IMR-90 (cell line): ENCODE measurements at regions not wholly inside any gene's neighbourhood (a gene's known extent, or its start where the extent isn't known, plus 50 kb on each side); places are given as distances from the start of the nearest gene placed in this dataset.

Source experiments
- ATAC-seq: fragments of 200-7000 bp; cut with Tn5 transposase; 2 replicates; pipeline ENCODE4 v1.9.1; 2020; ENCODE audit warnings: low read depth, mild to moderate bottlenecking, moderate library complexity
- BruUV-seq: library from RNA; stranded (reverse); fragments of 400-500 nt; replicated peaks from 2 replicates; lab custom pipeline; 2021; lab: Mats Ljungman, UMichigan
- CTCF ChIA-PET: fragments of 300-600 bp; formaldehyde crosslinking; extraction: SDS; loops from one replicate; lab custom pipeline; 2021; ENCODE audit warnings: antibody characterized with exemption; lab: Yijun Ruan, JAX
- POLR2A ChIA-PET: fragments of 300-600 bp; sonication (Branson Sonifier 250); formaldehyde crosslinking; loops from one replicate; lab custom pipeline; 2022; ENCODE audit warnings: antibody characterized with exemption; ENCODE audit not compliant: unreplicated experiment; lab: Charles Lee
- DNase-seq: peaks from one replicate; pipeline ENCODE4 v3.0.0; 2013
- H2AFZ ChIP-seq: replicated peaks from 2 replicates; pipeline ENCODE3; 2013; ENCODE audit warnings: low read length, mild to moderate bottlenecking; ENCODE audit not compliant: poor library complexity
- H2AK5ac ChIP-seq: 2 replicates; pipeline ENCODE4 v1.6.1; 2013; ENCODE audit warnings: low read depth, low read length, inconsistent platforms
- H2AK9ac ChIP-seq: replicated peaks from 2 replicates; pipeline ENCODE3; 2013; ENCODE audit warnings: mild to moderate bottlenecking, low read depth, low read length, moderate library complexity; ENCODE audit not compliant: poor library complexity
- H2BK120ac ChIP-seq: 2 replicates; pipeline ENCODE4 v1.6.1; 2013; ENCODE audit warnings: low read depth, low read length, inconsistent platforms
- H2BK15ac ChIP-seq: 3 replicates; pipeline ENCODE4 v1.6.1; 2013; ENCODE audit warnings: low read depth, low read length, inconsistent platforms
- H2BK20ac ChIP-seq: 2 replicates; pipeline ENCODE4 v1.6.1; 2013; ENCODE audit warnings: low read depth, mild to moderate bottlenecking, inconsistent platforms, low read length, moderate library complexity
- H2BK5ac ChIP-seq: 2 replicates; pipeline ENCODE4 v1.6.1; 2013; ENCODE audit warnings: mild to moderate bottlenecking, low read depth, low read length, inconsistent platforms; ENCODE audit not compliant: poor library complexity, severe bottlenecking
- H3K14ac ChIP-seq: replicated peaks from 2 replicates; pipeline ENCODE4 v1.6.1; 2013; ENCODE audit warnings: low read depth, low read length, inconsistent platforms
- H3K18ac ChIP-seq: 2 replicates; pipeline ENCODE4 v1.6.1; 2013; ENCODE audit warnings: low read depth, low read length, control low read depth
- H3K23ac ChIP-seq: 2 replicates; pipeline ENCODE4 v1.6.1; 2013; ENCODE audit warnings: low read depth, low read length, inconsistent platforms
- H3K27ac ChIP-seq: 2 replicates; pipeline ENCODE4 v1.5.1; 2013; ENCODE audit warnings: mild to moderate bottlenecking, control low read depth, low read length; ENCODE audit not compliant: insufficient read depth
- H3K27me3 ChIP-seq: 2 replicates; pipeline ENCODE4 v1.6.1; 2013; ENCODE audit warnings: low read length; ENCODE audit not compliant: control insufficient read depth, insufficient read depth
- H3K36me3 ChIP-seq: 2 replicates; pipeline ENCODE4 v1.6.1; 2013; ENCODE audit warnings: low read length, mixed read lengths; ENCODE audit not compliant: control insufficient read depth, insufficient read depth
- H3K4ac ChIP-seq: 2 replicates; pipeline ENCODE4 v1.6.1; 2013; ENCODE audit warnings: low read depth, low read length, inconsistent platforms
- H3K4me1 ChIP-seq: 2 replicates; pipeline ENCODE4 v1.6.1; 2013; ENCODE audit warnings: low read length, mixed read lengths; ENCODE audit not compliant: control insufficient read depth, insufficient read depth
- H3K4me2 ChIP-seq: 2 replicates; pipeline ENCODE4 v1.6.1; 2013; ENCODE audit warnings: low read depth, mild to moderate bottlenecking, control low read depth, low read length, moderate library complexity
- H3K4me3 ChIP-seq: 2 replicates; pipeline ENCODE4 v1.5.1; 2013; ENCODE audit warnings: low read depth, mild to moderate bottlenecking, control low read depth, low read length, moderate library complexity; ENCODE audit not compliant: insufficient read depth
- H3K56ac ChIP-seq: 2 replicates; pipeline ENCODE4 v1.6.1; 2013; ENCODE audit warnings: low read length, inconsistent platforms; ENCODE audit not compliant: insufficient read depth; ENCODE audit errors: extremely low read depth
- H3K79me1 ChIP-seq, 2 experiments: 2 replicates each; pipeline ENCODE4 v1.6.1; 2013; ENCODE audit warnings: low read length in 2 of 2, inconsistent platforms in 1 of 2, low read depth in 1 of 2
- H3K9ac ChIP-seq: 2 replicates; pipeline ENCODE4 v1.6.1; 2013; ENCODE audit warnings: low read depth, low read length, control low read depth
- H3K9me1 ChIP-seq: 2 replicates; pipeline ENCODE4 v1.6.1; 2013; ENCODE audit warnings: low read length, inconsistent platforms; ENCODE audit not compliant: insufficient read depth
- H3K9me3 ChIP-seq: 2 replicates; pipeline ENCODE4 v1.6.1; 2013; ENCODE audit warnings: low read length; ENCODE audit not compliant: control insufficient read depth, insufficient read depth
- H4K20me1 ChIP-seq: 2 replicates; pipeline ENCODE4 v1.6.1; 2013; ENCODE audit warnings: low read length, inconsistent platforms; ENCODE audit not compliant: insufficient read depth
- H4K5ac ChIP-seq: 2 replicates; pipeline ENCODE4 v1.6.1; 2013; ENCODE audit warnings: mild to moderate bottlenecking, low read depth, low read length, control low read depth
- H4K8ac ChIP-seq, 2 experiments: 2 replicates each; pipeline ENCODE4 v1.6.1; 2013; ENCODE audit warnings: low read depth in 2 of 2, low read length in 2 of 2, control low read depth in 1 of 2, inconsistent platforms in 1 of 2
- H4K91ac ChIP-seq: 2 replicates; pipeline ENCODE4 v1.6.1; 2013; ENCODE audit warnings: low read depth, low read length, inconsistent platforms; ENCODE audit not compliant: insufficient read depth
- BHLHE40 ChIP-seq: fragments of 150-350 bp; IDR thresholded peaks from 2 replicates; pipeline ENCODE4 v1.6.1; 2016; ENCODE audit warnings: mild to moderate bottlenecking, low read depth, low read length
- CEBPB ChIP-seq: IDR thresholded peaks from 2 replicates; pipeline ENCODE4 v1.6.1; 2012; ENCODE audit warnings: low read depth, low read length, improper control_type of control experiment
- CHD1 ChIP-seq: IDR thresholded peaks from 2 replicates; pipeline ENCODE4 v1.6.1; 2012; ENCODE audit warnings: low read depth, low read length, improper control_type of control experiment
- ELK1 ChIP-seq: fragments of 150-350 bp; IDR thresholded peaks from 2 replicates; pipeline ENCODE4 v1.6.1; 2016; ENCODE audit warnings: low read depth, mild to moderate bottlenecking, low read length, moderate library complexity, borderline replicate concordance
- FOS ChIP-seq: fragments of 150-350 bp; IDR thresholded peaks from 2 replicates; pipeline ENCODE4 v1.6.1; 2016; ENCODE audit warnings: low read depth, low read length
- MAFK ChIP-seq: IDR thresholded peaks from 2 replicates; pipeline ENCODE4 v1.6.1; 2012; ENCODE audit warnings: low read depth, low read length, improper control_type of control experiment
- MAZ ChIP-seq: IDR thresholded peaks from 2 replicates; pipeline ENCODE4 v1.6.1; 2012; ENCODE audit warnings: low read depth, mild to moderate bottlenecking, low read length, improper control_type of control experiment, moderate library complexity, borderline replicate concordance
- MXI1 ChIP-seq: IDR thresholded peaks from 2 replicates; pipeline ENCODE4 v1.6.1; 2012; ENCODE audit warnings: low read depth, mild to moderate bottlenecking, low read length, moderate library complexity, borderline replicate concordance
- NFE2L2 ChIP-seq: fragments of 150-350 bp; IDR thresholded peaks from 2 replicates; pipeline ENCODE4 v1.6.1; 2016; ENCODE audit warnings: low read depth, mild to moderate bottlenecking, low read length
- POLR2A ChIP-seq: IDR thresholded peaks from 2 replicates; pipeline ENCODE4 v1.6.1; 2012; ENCODE audit warnings: mild to moderate bottlenecking, low read depth, low read length
- RAD21 ChIP-seq: IDR thresholded peaks from 2 replicates; pipeline ENCODE4 v1.6.1; 2012; ENCODE audit warnings: low read length, improper control_type of control experiment
- RCOR1 ChIP-seq: IDR thresholded peaks from 2 replicates; pipeline ENCODE4 v1.6.1; 2012; ENCODE audit warnings: mild to moderate bottlenecking, low read length, improper control_type of control experiment; ENCODE audit not compliant: insufficient replicate concordance
- RFX5 ChIP-seq: IDR thresholded peaks from 2 replicates; pipeline ENCODE4 v1.8.0; 2012; ENCODE audit warnings: low read depth, mild to moderate bottlenecking, low read length, moderate library complexity
- SMC3 ChIP-seq: fragments of 150-350 bp; IDR thresholded peaks from 2 replicates; pipeline ENCODE4 v1.6.1; 2016; ENCODE audit warnings: low read depth, mild to moderate bottlenecking, antibody characterized with exemption, low read length, moderate library complexity
- WGBS, 2 experiments: methylation state at CpG; one replicate each; pipeline versions ENCODE4 v1.1.5 to v1.1.7; 2013; ENCODE audit warnings: missing lambda C conversion rate in 2 of 2; ENCODE audit not compliant: insufficient read length in 1 of 2; ENCODE audit errors: extremely low coverage in 2 of 2; 5-methylcytosine and 5-hydroxymethylcytosine counted together
- dilution Hi-C: fragments of 300-500 bp; cut with HindIII; formaldehyde crosslinking; loops from one replicate; pipeline ENCODE4 v1.14.3; 2018; ENCODE audit warnings: low sequenced_read_pairs; ENCODE audit not compliant: unreplicated experiment
- in situ Hi-C: fragments of 300-500 bp; cut with MboI; formaldehyde crosslinking; loops from 3 replicates; pipeline ENCODE4 v1.14.3; 2019; ENCODE audit warnings: low sequenced_read_pairs, inconsistent platforms, mixed read lengths
- intact Hi-C: fragments of 100-400 bp; cut with micrococcal nuclease; formaldehyde crosslinking; loops from 2 replicates; pipeline ENCODE4 v1.10.0; 2022
- TF ChIP-seq, protein P1 (sequence below): conservative IDR thresholded peaks from 2 replicates; pipeline ENCODE4 v1.5.1; 2012; ENCODE audit warnings: mild to moderate bottlenecking, low read depth, low read length, improper control_type of control experiment
- TF ChIP-seq, protein P2 (sequence below): fragments of 150-350 bp; IDR thresholded peaks from 2 replicates; pipeline ENCODE4 v1.6.1; 2017; ENCODE audit warnings: mild to moderate bottlenecking, antibody characterized with exemption, low read length, low read depth

GRCh38 chr2:5834501-5834900 lies 142.3 kb downstream of the SOX11 start:
- no peak for ATAC-seq
- H3K23ac ChIP-seq: no peak overlapping the region
- dilution Hi-C loops: no loop called here

More at GRCh38 chr2:5834501-5834900, 142.3 kb downstream of the SOX11 start:
- no peak overlapping the region for H2AFZ ChIP-seq
- H3K9me3 ChIP-seq: no peaks in the 10 kb centered on the region
- no peak overlapping the region for H4K91ac ChIP-seq
- ChIA-PET CTCF (no interaction called here), POLR2A (no interaction called here)
- H3K79me1 ChIP-seq: no peaks in the 10 kb centered on the region
- H3K9me1 ChIP-seq: no peaks in the 10 kb centered on the region
- no peak overlapping the region for H2BK5ac ChIP-seq
- H2AK5ac ChIP-seq: no peak overlapping the region
- in situ Hi-C loops (no loop called here), intact Hi-C loops (no loop called here)
- no peak overlapping the region for H3K9ac ChIP-seq
- no peak overlapping the region for H4K8ac ChIP-seq
- H4K5ac ChIP-seq: no peak overlapping the region
- DNase-seq: no peak
- BruUV-seq: no TSS peak
- H3K14ac ChIP-seq: no peak overlapping the region
- no peak overlapping the region for H3K27ac ChIP-seq
- no peak overlapping the region for H3K4me2 ChIP-seq
- no peak overlapping the region for H2AK9ac ChIP-seq
- H3K4ac ChIP-seq: no peak overlapping the region
- no CpG with 5 or more reads among the region's 4 CpGs for WGBS, 2 experiments
- H2BK20ac ChIP-seq: no peak overlapping the region
- no peak overlapping the region for H2BK120ac ChIP-seq
- no peaks in the 10 kb centered on the region for H3K36me3 ChIP-seq
- TF ChIP-seq BHLHE40: no peak
- no peak for TF ChIP-seq POLR2A
- TF ChIP-seq, protein P1, sequence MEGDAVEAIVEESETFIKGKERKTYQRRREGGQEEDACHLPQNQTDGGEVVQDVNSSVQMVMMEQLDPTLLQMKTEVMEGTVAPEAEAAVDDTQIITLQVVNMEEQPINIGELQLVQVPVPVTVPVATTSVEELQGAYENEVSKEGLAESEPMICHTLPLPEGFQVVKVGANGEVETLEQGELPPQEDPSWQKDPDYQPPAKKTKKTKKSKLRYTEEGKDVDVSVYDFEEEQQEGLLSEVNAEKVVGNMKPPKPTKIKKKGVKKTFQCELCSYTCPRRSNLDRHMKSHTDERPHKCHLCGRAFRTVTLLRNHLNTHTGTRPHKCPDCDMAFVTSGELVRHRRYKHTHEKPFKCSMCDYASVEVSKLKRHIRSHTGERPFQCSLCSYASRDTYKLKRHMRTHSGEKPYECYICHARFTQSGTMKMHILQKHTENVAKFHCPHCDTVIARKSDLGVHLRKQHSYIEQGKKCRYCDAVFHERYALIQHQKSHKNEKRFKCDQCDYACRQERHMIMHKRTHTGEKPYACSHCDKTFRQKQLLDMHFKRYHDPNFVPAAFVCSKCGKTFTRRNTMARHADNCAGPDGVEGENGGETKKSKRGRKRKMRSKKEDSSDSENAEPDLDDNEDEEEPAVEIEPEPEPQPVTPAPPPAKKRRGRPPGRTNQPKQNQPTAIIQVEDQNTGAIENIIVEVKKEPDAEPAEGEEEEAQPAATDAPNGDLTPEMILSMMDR: no peak
- TF ChIP-seq CHD1: no peak
- TF ChIP-seq SMC3: no peak
- TF ChIP-seq, protein P2, sequence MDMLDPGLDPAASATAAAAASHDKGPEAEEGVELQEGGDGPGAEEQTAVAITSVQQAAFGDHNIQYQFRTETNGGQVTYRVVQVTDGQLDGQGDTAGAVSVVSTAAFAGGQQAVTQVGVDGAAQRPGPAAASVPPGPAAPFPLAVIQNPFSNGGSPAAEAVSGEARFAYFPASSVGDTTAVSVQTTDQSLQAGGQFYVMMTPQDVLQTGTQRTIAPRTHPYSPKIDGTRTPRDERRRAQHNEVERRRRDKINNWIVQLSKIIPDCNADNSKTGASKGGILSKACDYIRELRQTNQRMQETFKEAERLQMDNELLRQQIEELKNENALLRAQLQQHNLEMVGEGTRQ: no peak
- TF ChIP-seq FOS: no peak
- no peak for TF ChIP-seq MAZ
- no peak for TF ChIP-seq CEBPB
- TF ChIP-seq NFE2L2: no peak
- no peak for TF ChIP-seq MXI1
- no peak for TF ChIP-seq ELK1
- no peak for TF ChIP-seq RAD21
- no peak for TF ChIP-seq MAFK
- no peak for TF ChIP-seq RCOR1
- TF ChIP-seq RFX5: no peak
- no peak overlapping the region for H3K56ac ChIP-seq
- H3K18ac ChIP-seq: no peak overlapping the region
- no peaks in the 10 kb centered on the region for H3K4me1 ChIP-seq
- H2BK15ac ChIP-seq: no peak overlapping the region
- H4K20me1 ChIP-seq: no peaks in the 10 kb centered on the region
- H3K4me3 ChIP-seq: no peak overlapping the region
- H3K27me3 ChIP-seq: no peaks in the 10 kb centered on the region
